Activated CD4-positive, CD25-positive, alpha-beta regulatory T cell (primary cell): ENCODE measurements at regions not wholly inside any gene's neighbourhood (a gene's known extent, or its start where the extent isn't known, plus 50 kb on each side); places are given as distances from the start of the nearest gene placed in this dataset.
"Not testable (repeated sequence)": the region's sequence is repeated elsewhere in the genome, so short reads cannot be mapped to it uniquely, and the experiment has no call there.

Source experiments
- DNase-seq, 4 experiments: peaks; one replicate each; lab custom pipeline; 2025; lab: John Stamatoyannopoulos, UW

DNA sequence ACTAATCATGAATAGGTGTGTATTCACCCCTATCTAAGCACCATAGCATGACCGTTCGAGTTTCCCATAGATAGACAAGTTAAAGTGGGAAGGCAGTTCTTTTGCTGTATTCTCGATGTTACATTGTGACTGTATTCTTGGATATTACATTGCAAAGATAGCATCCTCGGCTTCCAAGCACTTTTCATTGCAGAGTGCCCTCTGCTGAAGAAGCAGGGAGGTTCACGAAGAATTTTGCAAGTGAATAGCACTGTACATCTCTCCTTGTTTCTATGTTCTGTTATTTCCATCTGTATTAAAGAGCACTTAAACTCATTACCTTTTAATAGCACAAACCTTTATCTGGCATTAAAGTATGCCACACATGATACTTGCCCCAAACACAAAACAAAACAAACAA, 426.7 kb upstream of the ARX start:
- DNase-seq: no peak

DNA sequence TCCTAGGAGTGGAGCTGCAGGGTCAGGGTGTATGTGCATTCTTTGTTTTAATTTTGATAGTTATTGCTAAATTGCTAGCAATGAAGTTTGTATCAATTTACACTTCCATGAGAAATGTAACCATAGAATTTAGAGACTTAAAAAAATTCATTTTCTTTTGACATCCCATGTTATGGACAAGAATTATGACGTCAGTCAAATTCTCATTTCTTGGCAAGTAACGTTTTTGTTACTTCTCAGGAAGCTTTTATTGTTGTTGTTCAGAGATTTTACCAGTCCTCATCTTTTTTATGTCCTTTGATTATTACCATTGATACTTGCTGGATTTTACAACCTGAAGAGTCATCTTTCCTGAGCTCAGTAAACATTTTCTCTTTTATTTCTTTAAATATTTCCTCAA, 417.5 kb upstream of the ARX start:
- DNase-seq: no peak

DNA sequence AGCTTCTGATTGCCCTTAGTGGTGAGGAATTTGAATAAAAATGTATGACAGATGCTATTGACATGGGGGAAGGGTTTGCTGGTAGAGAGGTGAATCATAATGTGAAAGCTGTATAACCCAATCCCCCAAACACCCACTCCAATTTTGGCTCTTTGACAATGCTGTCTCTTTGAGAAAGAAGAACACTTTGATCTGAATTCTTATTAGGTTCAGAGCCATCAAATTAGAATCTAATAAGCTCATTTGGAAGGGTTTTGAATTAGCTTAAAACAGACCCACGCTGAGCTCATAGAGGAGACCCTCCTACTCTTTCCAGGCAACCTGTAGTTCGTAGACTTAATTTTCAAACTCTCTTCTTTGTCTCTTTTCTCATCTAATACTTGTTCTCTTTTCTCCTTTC, 416.6 kb upstream of the ARX start:
- no peak for DNase-seq

DNA sequence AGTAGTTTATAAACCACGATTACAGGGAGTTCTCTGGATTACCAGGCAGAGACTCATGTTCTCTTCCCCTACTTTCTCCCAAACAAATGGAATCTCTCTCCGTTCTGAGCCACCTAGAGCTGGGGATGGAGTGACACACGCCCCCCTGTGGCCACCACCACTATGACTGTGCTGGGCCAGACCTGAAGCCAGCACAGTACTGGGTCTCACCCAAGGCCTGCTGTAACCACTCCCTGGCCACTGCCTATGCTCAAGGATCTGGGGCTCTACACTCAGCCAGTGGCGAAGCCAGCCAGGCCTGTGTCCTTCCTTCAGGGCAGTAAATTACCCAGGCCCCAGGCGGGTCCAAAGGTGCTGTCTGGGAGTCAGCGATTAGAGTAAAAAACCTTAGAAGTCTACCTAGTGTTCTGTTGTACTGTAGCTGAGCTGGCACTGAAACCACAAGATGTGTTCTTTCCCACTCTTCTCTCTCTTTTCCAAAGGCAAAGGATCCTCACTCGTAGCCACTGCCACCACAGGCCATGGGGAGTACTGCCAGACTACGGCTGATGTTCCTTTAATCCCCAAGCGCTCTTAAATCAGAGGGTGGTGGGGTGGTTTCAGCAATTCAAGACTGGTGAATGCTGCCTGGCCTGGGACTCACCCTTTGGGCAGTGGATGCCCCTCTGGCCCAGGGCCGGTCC, 412.2 kb upstream of the ARX start:
- DNase-seq: no peak

DNA sequence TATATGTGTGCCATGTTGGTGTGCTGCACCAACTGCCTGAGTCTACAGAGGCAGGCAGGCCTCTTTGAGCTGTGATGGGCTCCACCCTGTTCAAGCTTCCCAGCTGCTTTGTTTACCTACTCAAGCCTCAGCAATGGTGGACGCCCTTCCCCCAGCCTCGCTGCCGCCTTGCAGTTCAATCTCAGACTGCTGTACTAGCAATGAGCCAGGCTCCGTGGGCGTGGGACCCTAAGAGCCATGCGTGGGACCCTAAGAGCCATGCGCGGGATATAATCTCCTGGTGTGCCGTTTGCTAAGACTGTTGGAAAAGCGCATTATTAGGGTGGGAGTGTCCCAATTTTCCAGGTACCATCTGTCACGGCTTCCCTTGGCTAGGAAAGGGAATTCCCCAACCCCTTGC, 388.4 kb upstream of the ARX start:
- not testable (repeated sequence) for DNase-seq

DNA sequence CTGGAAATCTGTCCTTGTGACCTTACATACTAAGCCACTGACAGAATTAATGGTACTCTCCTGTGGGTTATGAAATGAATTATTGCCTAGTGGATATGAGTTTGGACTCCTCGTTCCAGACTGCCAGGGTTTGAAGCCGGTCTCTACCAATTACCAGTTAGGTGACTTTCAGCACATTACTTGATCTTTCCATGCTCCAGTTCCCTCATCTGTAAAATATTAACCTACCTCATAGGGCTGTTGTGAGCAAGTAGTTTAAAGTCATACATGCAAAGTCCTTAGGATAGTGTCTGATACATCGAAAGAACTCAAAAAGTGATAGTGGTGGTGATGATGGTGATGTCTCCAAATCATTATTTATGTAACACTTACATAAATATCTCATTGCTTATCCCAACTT, 373.5 kb upstream of the ARX start:
- no peak for DNase-seq

DNA sequence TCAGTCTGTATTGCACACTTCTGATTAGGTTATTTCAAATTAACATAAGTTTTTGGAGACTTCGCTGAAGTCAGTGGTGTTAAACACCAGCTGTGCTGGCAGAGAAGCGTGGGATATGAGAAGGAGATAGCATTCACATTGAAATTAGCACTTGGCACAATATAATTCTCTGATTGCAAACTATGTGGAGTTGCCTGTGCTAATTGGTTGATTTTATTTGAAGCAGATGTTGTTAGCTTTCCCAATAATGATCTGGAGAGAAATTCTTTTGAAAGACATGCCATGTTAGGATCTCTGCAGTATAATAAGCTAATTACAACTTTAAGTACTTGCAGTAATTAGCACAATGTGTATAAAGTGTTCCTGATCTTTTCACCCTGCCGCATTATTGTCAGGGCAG, 367.4 kb upstream of the ARX start:
- no peak for DNase-seq

DNA sequence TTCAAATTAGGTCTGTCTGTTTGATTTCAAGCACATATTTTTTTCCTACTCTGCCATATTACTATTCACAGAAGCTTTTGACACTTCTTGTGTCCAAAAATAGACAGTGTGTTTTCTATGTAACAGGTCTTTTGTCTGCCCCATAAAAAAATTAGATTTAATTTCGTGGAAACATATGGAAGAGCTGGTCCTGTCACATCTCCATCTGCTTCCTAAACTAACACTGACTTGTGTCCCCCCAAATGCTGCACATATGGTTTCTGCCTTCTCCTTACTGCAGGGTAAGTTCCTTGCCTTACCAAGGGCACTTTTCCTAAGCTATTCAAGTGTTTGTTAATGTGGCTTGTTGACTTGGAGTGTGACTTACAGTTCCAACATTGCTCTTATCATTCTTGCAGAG, 340.7 kb upstream of the ARX start:
- no peak for DNase-seq

DNA sequence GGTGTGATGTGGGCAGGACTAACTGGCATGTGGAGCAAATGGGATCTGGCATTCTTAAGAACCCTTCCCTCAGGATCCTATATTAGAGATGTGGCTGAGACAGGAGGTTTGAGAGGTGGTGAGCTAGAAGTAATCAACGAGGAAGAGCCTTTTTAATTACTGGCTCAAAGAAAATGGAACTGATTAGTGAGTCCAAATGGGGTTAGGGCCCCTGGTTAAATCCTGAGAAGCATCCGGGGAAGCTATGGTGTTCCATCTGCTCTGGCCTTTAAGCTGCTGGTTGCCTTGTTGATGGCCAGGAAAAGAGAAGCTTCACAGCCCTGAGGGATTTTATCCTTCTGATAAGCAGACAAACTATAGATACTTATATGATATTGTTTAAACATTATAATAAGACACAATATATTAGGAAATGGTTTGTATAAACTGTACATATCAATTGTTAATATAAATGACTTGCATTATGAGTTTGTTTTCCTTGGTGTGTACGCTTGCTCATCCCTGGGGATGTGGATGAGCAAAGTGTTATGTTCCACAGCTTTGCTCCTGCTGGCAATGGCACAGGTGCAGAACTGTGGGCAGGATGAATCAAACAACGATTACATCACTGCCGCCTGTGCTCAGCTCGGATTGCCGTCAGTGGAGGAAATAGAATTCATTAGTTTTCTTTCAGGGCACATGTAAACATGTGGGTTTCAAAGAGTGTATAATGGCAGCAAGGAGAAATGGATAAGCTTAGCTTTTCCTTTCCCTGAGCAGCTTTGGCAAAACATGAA, 328.6 kb upstream of the ARX start:
- no peak for DNase-seq

DNA sequence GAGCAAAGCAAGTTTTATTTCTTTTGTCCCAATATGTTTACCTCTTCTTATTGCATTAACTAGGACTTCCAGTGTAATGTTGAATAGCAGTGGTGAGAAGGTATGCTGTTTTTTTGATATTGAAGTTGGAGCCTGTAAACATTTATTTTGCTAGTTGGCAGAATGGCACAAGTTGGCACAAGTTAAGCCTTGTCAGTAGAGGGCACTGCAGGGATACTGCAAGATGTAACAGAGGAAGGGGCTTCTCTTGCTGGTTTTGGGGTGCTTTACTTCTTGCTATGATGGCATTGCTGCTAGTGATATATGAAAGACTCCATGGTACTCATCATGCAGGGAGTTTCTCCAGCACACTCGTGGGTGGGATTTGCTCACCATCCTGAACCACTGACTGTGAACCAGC, 327.3 kb upstream of the ARX start:
- no peak for DNase-seq

DNA sequence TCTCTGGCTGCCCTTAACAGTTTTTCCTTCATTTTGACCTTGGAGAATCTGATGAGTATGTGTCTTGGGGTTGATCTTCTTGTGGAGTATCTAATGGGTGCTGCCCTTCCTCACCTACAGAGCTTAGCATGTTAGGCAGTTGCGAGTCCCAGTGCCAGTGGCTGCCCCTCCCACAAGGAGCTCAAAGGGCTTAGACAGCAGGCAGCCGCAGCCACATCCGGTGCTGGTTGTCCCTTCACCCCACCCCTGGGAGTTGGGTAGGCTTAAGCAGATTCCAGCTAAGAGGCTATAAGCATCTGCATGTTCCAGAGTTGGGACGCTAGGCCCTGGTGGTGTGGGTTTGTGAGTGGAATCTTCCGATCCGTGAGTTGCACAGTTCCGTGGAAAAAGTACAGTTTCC, 322.1 kb upstream of the ARX start:
- DNase-seq: no peak

DNA sequence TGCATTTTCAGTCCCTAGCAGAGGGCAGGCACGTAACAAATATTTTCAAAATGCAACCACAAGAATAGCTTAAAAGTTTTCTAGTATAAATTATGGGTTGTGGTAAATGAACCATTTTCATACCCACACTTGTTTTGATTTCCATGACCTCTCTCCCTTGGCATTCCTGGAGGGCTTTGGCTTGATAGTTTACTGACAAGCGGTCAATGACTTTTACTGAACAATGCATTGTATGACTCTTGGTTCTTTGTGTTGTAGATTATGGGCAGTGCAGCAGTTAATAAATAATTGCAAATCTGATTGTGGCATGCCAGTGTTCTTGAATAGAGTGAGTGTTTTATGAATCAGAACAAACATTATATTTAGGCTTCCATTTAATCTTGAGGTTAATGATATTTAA, 285.2 kb upstream of the ARX start:
- no peak for DNase-seq

DNA sequence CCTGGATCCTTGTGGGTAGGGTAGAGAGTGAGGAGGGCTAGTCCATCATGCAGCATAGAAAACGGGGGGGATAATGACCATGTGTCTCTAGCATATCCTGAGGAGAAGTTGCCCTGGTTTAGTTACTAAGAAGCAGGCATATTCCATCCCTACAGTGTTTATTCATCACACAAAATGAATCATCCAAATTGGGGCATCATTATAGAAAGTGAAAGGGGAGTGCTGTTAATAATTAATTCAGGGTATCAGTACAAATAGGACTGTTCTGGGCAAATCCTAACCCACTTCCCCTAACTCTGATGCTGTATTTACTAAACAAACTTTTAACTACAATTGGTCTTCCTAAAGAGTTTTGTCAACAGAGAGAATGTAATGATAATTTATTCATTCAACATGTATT, 281.1 kb upstream of the ARX start:
- DNase-seq: no peak

DNA sequence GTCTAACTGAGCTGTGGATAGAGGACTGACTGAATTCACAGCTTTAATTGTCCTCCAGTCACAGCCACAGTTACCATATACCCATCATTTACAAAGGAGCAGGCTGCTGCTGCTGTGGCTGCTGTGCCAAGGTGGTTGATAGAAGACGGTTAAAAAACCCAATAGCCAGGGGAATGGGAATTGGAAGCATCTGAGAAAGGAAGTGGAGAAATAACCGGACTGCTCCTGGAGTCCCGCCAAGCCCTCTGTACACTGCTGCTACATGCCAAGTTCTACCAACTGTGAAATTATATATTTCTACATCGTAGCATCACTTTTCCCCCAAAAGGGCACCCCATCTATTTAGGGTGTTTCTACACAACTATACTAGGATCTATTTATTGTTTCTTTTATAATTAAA, 279.7 kb upstream of the ARX start:
- no peak for DNase-seq

DNA sequence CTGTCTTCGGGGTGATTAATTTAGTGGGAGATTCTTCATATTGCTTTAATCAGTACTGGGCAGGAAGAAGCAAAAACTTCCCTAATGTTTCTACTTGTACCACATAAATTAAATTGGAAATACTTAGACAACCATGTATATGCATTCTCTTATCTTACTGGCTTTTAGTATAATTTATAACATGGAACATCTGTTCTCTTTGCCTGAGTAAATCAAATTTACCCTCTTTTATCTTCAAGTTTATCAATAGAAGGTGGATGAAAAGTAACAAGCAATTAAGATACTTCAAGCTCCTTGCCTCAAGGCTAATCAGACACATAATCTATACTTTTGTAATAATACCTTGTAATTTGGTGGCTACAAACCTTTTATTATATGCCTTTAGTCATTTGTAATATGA, 274.4 kb upstream of the ARX start:
- no peak for DNase-seq

DNA sequence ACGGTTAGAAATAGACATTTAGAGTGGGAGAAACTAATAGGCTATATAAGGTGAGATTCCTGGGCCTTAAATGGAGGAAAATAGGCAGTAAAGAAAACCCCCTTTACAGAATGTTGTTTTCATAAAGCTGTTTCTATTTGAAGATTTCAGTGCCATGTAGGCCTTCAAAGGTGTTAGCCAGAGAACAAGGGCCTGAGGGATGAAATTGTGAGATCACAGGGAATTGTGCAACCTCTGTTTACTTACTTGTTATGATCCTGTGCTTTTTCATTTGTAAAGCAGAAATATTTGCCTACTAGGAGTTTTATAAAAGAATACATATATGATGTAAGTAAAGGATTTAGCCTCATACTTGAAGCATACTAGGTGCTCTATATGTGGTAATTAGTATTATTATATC, 272.9 kb upstream of the ARX start:
- DNase-seq: no peak

DNA sequence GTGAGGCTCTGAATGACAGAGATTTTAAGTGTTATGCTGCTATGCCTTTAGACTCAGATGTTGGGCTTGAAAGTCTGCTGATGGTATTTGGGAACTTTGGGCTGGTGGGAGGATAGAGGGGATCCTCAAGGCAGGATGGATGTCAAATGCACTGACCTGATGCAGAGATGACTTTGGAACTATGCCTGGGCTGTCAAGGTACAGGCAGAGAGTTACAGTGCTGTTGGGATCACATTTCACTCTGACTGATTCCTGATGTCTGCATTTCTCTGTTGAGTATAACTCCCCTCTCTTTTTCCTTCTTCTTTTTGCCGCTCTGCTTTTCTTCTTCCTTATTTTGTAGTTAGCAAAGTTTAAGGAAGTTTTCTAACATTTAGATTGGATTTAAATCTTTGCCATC, 271.8 kb upstream of the ARX start:
- no peak for DNase-seq

DNA sequence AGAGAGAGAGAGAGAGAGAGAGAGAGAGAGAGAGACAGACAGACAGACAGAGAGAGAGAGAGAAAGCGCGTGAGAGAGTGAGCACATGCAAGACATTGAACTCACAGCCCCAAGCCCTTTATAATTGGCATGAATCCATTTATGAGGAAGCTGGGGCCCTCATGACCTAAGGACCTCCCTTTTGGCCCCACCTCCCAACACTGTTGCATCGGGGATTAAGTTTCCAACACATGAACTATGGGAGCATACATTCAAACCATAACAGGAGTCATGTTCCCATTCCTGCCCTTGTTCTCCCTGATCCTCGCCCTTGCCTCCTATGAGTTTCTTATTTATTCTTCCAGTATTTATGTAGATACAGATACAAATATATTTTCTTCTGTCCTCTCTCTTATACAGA, 269.8 kb upstream of the ARX start:
- DNase-seq: no peak

DNA sequence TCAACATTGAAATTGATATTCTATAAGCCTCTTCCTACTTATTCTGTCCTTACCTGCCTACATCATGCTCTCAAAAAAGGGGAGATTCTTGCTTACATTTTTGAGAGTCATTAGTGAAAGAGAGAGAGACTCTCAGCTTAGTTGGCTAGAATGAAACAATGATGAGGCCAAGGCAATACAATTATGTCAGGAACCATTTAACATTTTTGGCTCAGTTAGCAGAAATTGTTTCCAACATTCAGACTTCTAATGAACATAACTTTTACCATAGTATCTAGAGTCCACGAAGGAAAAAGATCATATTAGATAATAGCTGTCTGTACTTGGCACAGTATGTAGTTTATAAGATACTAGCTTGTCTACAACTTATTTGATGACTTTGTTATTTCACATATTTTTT, 263.7 kb upstream of the ARX start:
- DNase-seq: no peak

DNA sequence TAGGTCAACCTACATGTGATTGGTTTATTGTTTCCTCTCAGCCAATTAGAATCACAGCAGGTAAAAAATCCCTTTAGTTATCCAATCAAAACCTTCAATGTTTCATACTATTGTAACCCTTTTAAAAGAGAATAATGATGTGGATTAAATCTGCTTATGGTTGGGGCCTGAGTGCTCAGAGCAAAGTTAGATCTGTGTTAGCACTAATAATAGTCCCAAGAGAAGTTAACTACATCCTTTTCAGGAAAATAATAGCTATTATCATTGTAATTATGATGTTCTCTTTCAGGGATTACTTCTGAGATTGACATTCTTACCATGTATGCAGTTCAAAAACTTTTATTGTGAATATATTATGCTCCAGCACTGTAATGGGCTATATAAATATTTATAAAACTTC, 262.6 kb upstream of the ARX start:
- no peak for DNase-seq

DNA sequence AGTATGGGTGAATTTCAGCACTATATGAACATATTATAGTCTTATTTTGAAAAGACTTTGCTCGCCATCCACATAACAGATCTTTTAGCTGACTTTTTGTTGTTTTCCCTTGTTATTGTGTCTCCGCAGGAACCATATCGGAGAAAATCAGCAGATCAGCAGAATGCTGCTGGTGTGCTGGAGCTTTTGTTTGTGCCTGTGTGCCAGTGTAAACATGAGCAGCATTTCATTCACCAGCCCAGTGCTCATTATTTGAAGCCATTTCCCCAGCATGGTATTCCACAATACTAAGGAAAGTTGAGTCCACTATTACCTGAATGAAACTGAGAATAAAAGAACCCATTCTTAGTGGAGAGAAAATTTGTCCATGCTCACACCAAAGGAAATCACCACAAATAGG, 261.8 kb upstream of the ARX start:
- no peak for DNase-seq

DNA sequence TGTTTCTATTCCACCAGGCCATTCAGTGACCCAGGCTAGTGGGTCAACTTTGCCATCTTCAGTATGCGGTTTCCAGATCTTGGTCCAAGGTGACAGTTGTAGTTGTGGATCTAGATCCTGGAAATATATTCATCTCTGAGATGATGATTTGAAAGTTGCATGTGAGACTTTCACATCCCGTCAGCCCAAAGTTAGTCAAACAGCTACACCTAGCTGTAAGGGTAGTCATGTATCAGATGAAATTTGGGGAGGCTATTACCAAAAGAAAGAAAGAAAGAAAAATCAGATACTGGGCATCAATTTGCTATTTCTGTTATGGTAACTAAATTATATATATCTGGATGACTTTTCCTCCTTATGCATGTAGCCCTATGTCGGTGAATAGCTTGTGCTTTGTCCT, 259.4 kb upstream of the ARX start:
- DNase-seq: no peak

DNA sequence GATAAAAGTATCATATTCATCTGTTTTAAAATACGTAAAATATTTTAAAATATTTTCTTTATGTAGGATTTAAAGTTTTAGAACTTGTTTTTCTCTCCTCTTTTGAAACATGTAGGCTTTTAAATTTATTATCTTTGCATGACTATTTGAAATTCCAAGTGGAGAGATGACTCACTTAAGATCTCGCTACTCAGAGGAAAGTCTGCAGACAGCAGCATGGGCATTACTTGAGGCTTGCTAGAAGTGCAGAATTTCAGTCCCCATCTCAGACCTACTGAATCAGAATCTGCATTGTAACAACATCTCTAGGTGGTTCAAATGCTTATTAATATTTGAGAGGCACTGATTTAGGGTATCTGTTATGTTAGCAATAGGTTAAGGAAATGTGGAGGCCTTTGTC, 225.7 kb upstream of the ARX start:
- no peak for DNase-seq

DNA sequence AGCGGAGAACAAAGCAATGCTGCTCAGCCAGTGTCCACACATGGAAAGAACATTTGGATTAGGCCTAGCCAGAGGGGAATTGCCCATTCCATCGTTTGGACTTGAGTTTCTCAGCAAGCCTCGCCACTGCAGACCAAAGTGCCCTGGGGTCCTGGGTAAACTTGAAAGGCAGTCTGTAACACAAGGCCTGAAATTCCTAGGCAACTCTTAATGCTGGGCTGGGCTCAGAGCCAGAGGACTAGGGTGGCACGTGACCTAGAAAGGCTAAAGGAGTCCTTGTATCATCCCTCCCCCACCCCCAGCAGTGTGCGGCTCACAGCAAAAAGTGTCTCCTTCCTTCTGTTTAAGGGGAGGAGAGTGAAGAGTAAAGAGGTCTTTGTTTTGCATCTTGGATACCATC, 210.4 kb upstream of the ARX start:
- no peak for DNase-seq
